Upper lobe of right lung (tissue), 1 donor: ENCODE measurements at regions not wholly inside any gene's neighbourhood (a gene's known extent, or its start where the extent isn't known, plus 50 kb on each side); places are given as distances from the start of the nearest gene placed in this dataset.
A peak's percentile ranks its signal among the peaks of the same experiment; 100 is the strongest.

Source experiments
- ATAC-seq: fragments of 200-7000 bp; cut with Tn5 transposase; one replicate; pipeline ENCODE4 v1.9.1; 2020; ENCODE audit warnings: mild to moderate bottlenecking, moderate library complexity
- DNase-seq: peaks from one replicate; pipeline ENCODE4 v3.0.0-alpha.2; 2020
- H3K27ac ChIP-seq: fragments of 200-600 bp; one replicate; pipeline ENCODE4 v1.8.0; 2022
- H3K27me3 ChIP-seq: fragments of 200-600 bp; one replicate; pipeline ENCODE4 v1.8.0; 2022; ENCODE audit warnings: mild to moderate bottlenecking
- H3K36me3 ChIP-seq: fragments of 200-600 bp; one replicate; pipeline ENCODE4 v1.8.0; 2022
- H3K4me1 ChIP-seq: fragments of 200-600 bp; one replicate; pipeline ENCODE4 v1.8.0; 2022
- H3K4me3 ChIP-seq: fragments of 200-600 bp; one replicate; pipeline ENCODE4 v1.8.0; 2022; ENCODE audit warnings: mild to moderate bottlenecking
- H3K9me3 ChIP-seq: fragments of 200-600 bp; one replicate; pipeline ENCODE4 v1.8.0; 2022
- intact Hi-C: fragments of 100-400 bp; cut with DNase I; formaldehyde crosslinking; loops from one replicate; pipeline ENCODE4 v1.11.0; 2022
- TF ChIP-seq, protein P1 (sequence below): fragments of 200-600 bp; IDR thresholded peaks from one replicate; pipeline ENCODE4 v1.8.0; 2022; ENCODE audit warnings: antibody characterized with exemption
- donor health status: DM: no; HTN: yes; CAD: no; lungs with severe emphysema.

DNA sequence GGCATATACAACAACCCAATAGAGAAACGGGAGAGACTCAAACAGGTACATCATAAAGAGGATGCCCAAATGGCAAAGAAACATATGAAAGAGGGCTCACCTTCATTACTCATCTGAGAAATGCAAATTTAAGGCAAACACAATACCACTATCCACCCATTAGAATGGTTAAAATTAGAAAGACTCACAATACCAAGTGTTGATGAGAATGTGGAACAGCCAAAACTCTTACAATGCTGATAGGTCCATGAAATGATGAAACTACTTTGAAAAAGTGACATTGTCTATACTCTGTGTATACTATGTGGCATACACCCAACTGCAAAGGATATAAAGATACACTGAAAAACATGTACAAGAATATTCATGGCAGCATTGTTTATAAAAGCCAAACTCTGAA is 96.2 kb upstream of the TSHZ3 start:
- no peaks in the 10 kb centered on the region for H3K36me3 ChIP-seq
- no peak overlapping the region for H3K4me3 ChIP-seq
- peaks cover 8% of the 10 kb centered on the region for H3K9me3 ChIP-seq
- TF ChIP-seq, protein P1, sequence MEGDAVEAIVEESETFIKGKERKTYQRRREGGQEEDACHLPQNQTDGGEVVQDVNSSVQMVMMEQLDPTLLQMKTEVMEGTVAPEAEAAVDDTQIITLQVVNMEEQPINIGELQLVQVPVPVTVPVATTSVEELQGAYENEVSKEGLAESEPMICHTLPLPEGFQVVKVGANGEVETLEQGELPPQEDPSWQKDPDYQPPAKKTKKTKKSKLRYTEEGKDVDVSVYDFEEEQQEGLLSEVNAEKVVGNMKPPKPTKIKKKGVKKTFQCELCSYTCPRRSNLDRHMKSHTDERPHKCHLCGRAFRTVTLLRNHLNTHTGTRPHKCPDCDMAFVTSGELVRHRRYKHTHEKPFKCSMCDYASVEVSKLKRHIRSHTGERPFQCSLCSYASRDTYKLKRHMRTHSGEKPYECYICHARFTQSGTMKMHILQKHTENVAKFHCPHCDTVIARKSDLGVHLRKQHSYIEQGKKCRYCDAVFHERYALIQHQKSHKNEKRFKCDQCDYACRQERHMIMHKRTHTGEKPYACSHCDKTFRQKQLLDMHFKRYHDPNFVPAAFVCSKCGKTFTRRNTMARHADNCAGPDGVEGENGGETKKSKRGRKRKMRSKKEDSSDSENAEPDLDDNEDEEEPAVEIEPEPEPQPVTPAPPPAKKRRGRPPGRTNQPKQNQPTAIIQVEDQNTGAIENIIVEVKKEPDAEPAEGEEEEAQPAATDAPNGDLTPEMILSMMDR: no peak
- H3K27ac ChIP-seq: no peak overlapping the region
- ATAC-seq (no peak), DNase-seq (no peak)
- intact Hi-C loops: no loop called here
- H3K27me3 ChIP-seq: no peaks in the 10 kb centered on the region
- H3K4me1 ChIP-seq: no peaks in the 10 kb centered on the region

DNA sequence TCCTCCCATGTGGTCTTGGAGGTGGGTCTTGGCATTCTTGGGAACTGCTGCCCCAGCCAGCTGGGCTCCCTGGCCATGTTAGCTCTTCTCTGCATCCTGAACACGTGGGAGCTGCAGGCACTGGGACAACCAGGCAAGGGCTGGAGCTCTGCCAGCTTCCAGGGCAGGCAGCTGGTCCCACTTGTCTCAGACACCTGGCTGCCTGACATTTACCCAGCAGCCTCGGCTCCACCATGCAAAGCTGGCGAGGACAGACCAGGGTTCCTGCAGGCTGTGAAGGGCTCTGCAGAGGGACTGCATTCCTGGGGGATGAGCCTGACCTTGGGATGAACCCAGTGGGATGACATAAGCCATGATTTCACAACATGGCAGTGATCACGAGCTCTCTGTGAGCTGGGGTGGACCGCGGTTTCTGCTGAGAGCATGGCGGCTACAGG is 99.0 kb upstream of the TSHZ3 start:
- intact Hi-C loops: no loop called here
- Histone ChIP-seq H3K27ac (no peak overlapping the region), H3K4me3 (no peak overlapping the region), H3K27me3 (no peaks in the 10 kb centered on the region), H3K9me3 (peaks cover 8% of the 10 kb centered on the region), H3K36me3 (no peaks in the 10 kb centered on the region), H3K4me1 (no peaks in the 10 kb centered on the region)
- ATAC-seq (peak; percentile 73), DNase-seq (peak; percentile 72)
- TF ChIP-seq, protein P1: no peak

DNA sequence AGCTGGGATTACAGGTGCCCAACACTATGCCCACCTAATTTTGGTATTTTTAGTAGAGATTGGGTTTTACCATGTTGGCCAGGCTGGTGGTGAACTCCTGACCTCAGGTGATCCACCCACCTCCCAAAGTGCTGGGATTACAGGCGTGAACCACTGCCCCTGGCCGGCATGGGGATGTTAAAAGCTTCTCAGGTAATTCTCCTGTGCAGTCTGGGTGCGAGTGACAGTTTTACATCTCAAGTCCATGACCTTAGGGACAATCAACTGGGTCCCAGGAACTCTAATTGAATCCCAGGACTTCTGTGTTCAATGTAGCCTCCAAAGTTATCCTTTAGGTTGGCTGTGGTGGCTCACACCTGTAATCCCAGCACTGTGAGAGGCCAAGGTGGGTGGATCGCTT is 100.1 kb upstream of the TSHZ3 start:
- ATAC-seq (no peak), DNase-seq (no peak)
- TF ChIP-seq, protein P1: no peak
- Histone ChIP-seq H3K9me3 (peaks cover 8% of the 10 kb centered on the region), H3K36me3 (no peaks in the 10 kb centered on the region), H3K27ac (no peak overlapping the region), H3K27me3 (no peaks in the 10 kb centered on the region), H3K4me3 (no peak overlapping the region), H3K4me1 (no peaks in the 10 kb centered on the region)
- intact Hi-C loops: no loop called here

DNA sequence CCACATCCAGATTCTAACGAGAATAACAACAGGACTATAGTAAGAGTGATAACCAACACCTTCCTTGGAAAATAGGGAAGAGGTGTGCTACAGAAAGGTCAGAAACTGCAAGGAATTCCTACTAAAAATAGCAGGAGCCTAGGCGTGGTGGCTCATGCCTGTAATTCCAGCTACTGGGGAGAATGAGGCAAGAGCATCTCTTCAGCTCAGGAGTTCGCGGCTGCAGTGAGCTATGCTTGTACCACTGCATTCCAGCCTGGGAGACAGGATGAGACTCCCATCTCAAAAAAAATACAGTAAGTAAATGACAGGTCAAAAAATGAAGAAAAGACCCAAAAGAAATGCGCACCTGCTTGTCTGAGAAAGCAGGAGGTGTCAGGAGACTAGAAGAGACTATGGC is 101.5 kb upstream of the TSHZ3 start:
- H3K36me3 ChIP-seq: no peaks in the 10 kb centered on the region
- no peak overlapping the region for H3K27ac ChIP-seq
- H3K27me3 ChIP-seq: no peaks in the 10 kb centered on the region
- no peak for ATAC-seq
- no peak for DNase-seq
- TF ChIP-seq, protein P1: no peak
- intact Hi-C loops: no loop called here
- peaks cover under 1% of the 10 kb centered on the region for H3K9me3 ChIP-seq
- no peak overlapping the region for H3K4me3 ChIP-seq
- no peaks in the 10 kb centered on the region for H3K4me1 ChIP-seq

DNA sequence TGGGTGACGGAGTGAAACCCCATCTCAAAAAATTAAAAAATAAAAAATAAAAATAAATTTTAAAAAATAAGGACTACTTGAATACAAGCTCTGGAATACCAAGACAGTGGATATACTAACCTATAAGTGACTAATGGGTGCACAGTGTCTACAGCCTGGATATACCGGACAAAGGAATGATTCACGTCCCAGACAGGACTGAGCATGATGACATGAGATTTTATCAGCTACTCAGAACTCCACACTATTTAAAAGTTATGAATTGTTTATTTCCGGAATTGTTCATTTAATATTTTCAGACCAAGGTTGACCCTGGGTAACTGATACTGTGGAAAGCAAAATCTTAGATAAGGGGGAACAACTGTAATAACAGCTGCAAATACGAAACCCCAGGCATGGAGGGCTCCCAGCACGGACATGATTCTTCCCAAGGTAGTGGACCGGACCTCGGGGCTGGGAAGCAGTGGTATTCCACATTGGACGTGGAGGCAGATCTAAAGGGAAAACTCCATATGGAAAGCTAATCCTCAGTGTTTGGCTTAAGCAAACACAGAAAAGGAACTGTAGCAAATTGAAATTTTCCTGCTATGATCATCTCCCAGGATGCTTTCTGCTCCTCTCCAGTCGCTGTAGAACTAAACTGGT is 102.6 kb upstream of the TSHZ3 start:
- Histone ChIP-seq H3K27me3 (no peaks in the 10 kb centered on the region), H3K36me3 (no peaks in the 10 kb centered on the region), H3K4me1 (no peaks in the 10 kb centered on the region), H3K9me3 (no peaks in the 10 kb centered on the region), H3K27ac (no peak overlapping the region), H3K4me3 (no peak overlapping the region)
- intact Hi-C loops: no loop called here
- TF ChIP-seq, protein P1: no peak
- ATAC-seq: no peak
- no peak for DNase-seq

DNA sequence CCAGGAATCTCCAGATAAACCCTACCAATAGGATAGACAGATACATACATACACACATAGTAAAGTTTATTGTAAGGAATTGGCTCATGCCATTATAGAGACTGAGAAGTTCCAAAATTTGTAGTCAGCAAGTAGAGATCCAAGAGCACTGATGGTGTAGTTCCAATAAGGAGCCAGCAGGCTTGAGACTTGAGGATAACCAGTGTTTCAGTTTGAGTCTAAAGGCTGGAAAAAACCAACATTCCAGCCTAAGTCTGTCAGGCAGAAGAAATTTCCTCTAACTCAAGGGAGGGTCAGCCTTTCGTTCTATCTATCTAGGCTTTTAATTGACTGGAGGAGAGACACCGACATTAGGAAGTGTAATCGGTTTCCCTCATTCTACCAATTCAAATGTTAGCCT is 110.2 kb upstream of the TSHZ3 start:
- Histone ChIP-seq H3K27ac (no peak overlapping the region), H3K4me1 (no peaks in the 10 kb centered on the region), H3K36me3 (no peaks in the 10 kb centered on the region), H3K27me3 (peaks cover 4% of the 10 kb centered on the region), H3K9me3 (no peaks in the 10 kb centered on the region), H3K4me3 (no peak overlapping the region)
- TF ChIP-seq, protein P1: no peak
- no peak for ATAC-seq
- intact Hi-C loops: no loop called here
- no peak for DNase-seq
